SK-N-SH (cell line): ENCODE measurements at regions not wholly inside any gene's neighbourhood (a gene's known extent, or its start where the extent isn't known, plus 50 kb on each side); places are given as distances from the start of the nearest gene placed in this dataset.

Experiments used
- CTCF ChIP-seq: fragments of 200-600 bp; sonication (generic); IDR thresholded peaks from 2 replicates; pipeline ENCODE4 v1.6.1; 2017; ENCODE audit warnings: antibody characterized with exemption, mild to moderate bottlenecking, moderate library complexity
- EP300 ChIP-seq, 2 experiments: IDR thresholded peaks; 2 replicates each; pipeline versions ENCODE4 v1.4.0 to v1.6.1; 2012; ENCODE audit warnings: borderline replicate concordance in 1 of 2, low read depth in 1 of 2, low read length in 1 of 2
- GATA2 ChIP-seq: sonication (generic); formaldehyde crosslinking; IDR thresholded peaks from 2 replicates; pipeline ENCODE4 v1.5.0; 2020; ENCODE audit warnings: mild to moderate bottlenecking, missing genetic modification reagents
- MAX ChIP-seq: IDR thresholded peaks from 2 replicates; pipeline ENCODE4 v1.4.0; 2012; ENCODE audit warnings: low read depth
- POLR2AphosphoS5 ChIP-seq: IDR thresholded peaks from 2 replicates; pipeline ENCODE4 v1.6.1; 2012; ENCODE audit warnings: low read depth, low read length
- RAD21 ChIP-seq: IDR thresholded peaks from 2 replicates; pipeline ENCODE4 v1.6.1; 2012; ENCODE audit warnings: mild to moderate bottlenecking, low read length
- RCOR1 ChIP-seq: fragments of 150-350 bp; IDR thresholded peaks from 2 replicates; pipeline ENCODE4 v1.6.1; 2017; ENCODE audit warnings: antibody characterized with exemption, low read length
- RFX5 ChIP-seq: IDR thresholded peaks from 2 replicates; pipeline ENCODE4 v1.6.1; 2012; ENCODE audit warnings: mild to moderate bottlenecking, improper control_type of control experiment, low read length
- SIN3A ChIP-seq: IDR thresholded peaks from 2 replicates; pipeline ENCODE4 v1.6.1; 2012; ENCODE audit warnings: low read depth, mild to moderate bottlenecking, low read length, moderate library complexity, borderline replicate concordance
- ZBTB33 ChIP-seq: IDR thresholded peaks from 2 replicates; pipeline ENCODE4 v1.4.0; 2012; ENCODE audit warnings: low read depth, borderline replicate concordance

- no peak for TF ChIP-seq POLR2AphosphoS5
- no peak for TF ChIP-seq MAX
- TF ChIP-seq CTCF, result no peak
- TF ChIP-seq RFX5, result no peak
- no peak for TF ChIP-seq GATA2 (CRISPR knock-in tag)
- no peak for TF ChIP-seq ZBTB33
- no peak for TF ChIP-seq SIN3A
- TF ChIP-seq EP300 (IDR thresholded peaks at IDR 0.05; ENCODE audit: borderline replicate concordance in 1 of 2, low read depth in 1 of 2, low read length in 1 of 2), result no peak
- no peak for TF ChIP-seq RAD21
- no peak for TF ChIP-seq RCOR1
Measured at GRCh38 chr2:221276601-221277000, 295.5 kb downstream of the EPHA4 start.
